Hepatocyte (in vitro differentiated cells): ENCODE measurements at regions not wholly inside any gene's neighbourhood (a gene's known extent, or its start where the extent isn't known, plus 50 kb on each side); places are given as distances from the start of the nearest gene placed in this dataset.

Source experiments
- CTCF ChIP-seq: fragments of 200-600 bp; sonication (generic); IDR thresholded peaks from 2 replicates; pipeline ENCODE4 v1.5.1; 2016; ENCODE audit warnings: antibody characterized with exemption, mild to moderate bottlenecking; ENCODE audit not compliant: poor library complexity
- EZH2 ChIP-seq: fragments of 200-600 bp; sonication (generic); IDR thresholded peaks from 2 replicates; pipeline ENCODE4 v1.6.1; 2016; ENCODE audit warnings: antibody characterized with exemption, mild to moderate bottlenecking, borderline replicate concordance

- TF ChIP-seq CTCF = no peak
- no peak for TF ChIP-seq EZH2
Measured at GRCh38 chr4:38310446-38311043, 350.3 kb downstream of the PTTG2 start.
